OCI-M2 (cell line): ENCODE measurements at regions not wholly inside any gene's neighbourhood (a gene's known extent, or its start where the extent isn't known, plus 50 kb on each side); places are given as distances from the start of the nearest gene placed in this dataset.
"Not testable (repeated sequence)": the region's sequence is repeated elsewhere in the genome, so short reads cannot be mapped to it uniquely, and the experiment has no call there.

ENCODE experiments used
- DNase-seq: peaks from one replicate; lab custom pipeline; 2025; ENCODE audit not compliant: unreplicated experiment; lab: John Stamatoyannopoulos, UW

- DNase-seq: no peak
These were observed 274.7 kb upstream of the ID4 start for GRCh38 chr6:19562468-19562867.

DNA sequence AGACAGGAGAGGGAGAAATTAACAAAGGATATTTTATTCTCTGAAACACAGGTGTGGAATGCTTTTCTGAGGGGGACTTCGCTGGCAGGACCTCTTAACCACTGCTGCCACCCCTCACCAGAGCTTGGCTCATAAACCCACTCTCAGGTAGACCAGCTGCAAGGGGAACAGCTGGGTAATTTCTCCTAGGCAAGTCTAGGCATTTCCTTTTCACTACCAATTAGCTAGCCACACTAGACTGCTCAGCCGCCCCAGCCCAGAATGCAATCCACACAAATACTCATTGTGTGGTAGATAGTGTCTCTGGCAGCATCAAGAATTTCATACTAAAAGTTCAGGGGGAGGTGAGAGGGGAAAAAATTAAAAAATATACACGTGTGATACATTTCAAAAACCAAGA, 267.6 kb upstream of the ID4 start:
- DNase-seq: no peak

- no peak for DNase-seq
These were observed 266.0 kb upstream of the ID4 start for GRCh38 chr6:19571176-19571575.

DNA sequence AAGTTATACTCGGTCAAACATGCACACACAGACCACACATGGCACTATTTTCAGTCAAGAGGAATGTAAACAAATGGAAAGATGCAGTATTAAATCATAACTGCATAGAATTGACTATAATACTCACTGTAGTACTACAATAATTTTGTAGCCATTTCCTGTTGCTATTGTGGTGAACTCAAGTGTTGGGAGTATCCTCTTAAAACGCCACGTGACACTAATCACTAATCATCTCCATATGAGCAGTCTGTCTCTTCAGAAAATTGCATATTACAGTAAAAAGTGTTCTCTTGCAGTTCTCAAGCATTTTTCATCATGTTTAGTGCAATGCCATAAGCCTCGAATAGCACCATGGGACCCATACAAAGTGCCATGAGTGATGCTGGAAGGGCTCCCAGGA, 258.7 kb upstream of the ID4 start:
- DNase-seq: no peak

DNA sequence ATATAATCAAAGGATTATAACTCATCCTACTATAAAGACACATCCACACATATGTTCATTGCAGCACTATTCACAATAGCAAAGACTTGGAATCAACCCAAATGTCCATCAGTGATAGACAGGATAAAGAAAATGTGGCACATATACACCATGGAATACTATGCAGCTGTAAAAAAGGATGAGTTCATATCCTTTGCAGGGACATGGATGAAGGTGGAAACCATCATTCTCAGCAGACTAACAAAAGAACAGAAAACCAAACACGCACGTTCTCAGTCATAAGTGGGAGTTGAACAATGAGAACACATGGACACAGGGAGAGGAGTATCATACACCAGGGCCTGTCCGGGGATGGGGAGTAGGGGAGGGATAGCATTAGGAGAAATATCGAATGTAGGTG, 253.0 kb upstream of the ID4 start:
- not testable (repeated sequence) for DNase-seq

- DNase-seq: no peak
These were observed 249.8 kb upstream of the ID4 start for GRCh38 chr6:19587238-19587942.

DNA sequence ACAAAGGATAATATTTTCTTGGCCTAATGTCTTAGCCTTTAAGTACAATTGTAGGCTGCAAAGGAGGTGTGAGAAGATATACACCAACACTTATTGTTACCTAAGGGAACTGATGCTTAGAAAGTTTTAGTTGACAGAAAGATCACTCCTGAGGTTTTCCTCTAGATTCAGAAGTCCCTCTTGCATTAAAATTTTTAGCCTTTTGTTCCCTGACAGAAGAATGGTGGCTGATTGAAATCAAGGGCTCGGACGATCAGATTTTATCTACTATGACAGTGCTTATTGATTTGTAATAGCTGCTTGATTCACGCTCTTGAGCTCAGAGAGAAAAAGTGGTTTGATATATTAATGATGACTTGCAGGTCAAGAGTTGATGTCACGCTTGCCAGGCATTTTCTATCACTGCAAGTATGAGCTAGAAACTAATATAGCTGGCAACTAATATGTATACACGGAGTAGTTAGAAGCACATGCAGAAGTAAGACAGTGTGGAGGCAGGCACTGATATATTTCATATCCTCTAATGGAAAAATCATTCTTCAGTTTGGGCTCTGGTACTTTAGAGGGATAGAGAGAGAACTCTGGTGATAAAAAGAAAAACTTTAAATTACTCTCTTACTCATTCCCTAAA, 246.6 kb upstream of the ID4 start:
- DNase-seq: no peak

GRCh38 chr6:19597809-19598320, 239.3 kb upstream of the ID4 start:
- DNase-seq: no peak

- no peak for DNase-seq
These were observed 237.2 kb upstream of the ID4 start for GRCh38 chr6:19599796-19600464.

GRCh38 chr6:19602434-19603013, 234.6 kb upstream of the ID4 start:
- DNase-seq: no peak

GRCh38 chr6:19603721-19604120, 233.4 kb upstream of the ID4 start:
- DNase-seq: no peak

DNA sequence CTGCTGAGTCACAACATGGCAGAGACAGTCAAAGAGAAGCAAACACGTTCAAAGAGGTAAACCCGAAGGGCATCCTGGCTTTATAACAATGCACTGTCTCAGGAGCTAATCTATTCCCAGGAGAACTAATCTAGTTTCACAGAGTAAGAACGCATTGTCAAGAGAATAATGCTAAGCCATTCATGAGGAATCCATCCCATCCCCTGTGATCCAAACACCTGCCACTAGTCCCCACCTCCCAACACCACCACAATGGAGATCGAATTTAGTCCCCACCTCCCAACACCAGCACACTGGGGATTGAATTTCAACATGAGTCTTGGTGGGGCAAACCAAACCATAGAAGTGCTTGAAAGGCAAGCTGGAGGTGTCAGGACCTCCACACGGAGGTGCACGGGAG, 231.5 kb upstream of the ID4 start:
- no peak for DNase-seq

- no peak for DNase-seq
These were observed 228.6 kb upstream of the ID4 start for GRCh38 chr6:19608546-19608945.

- DNase-seq: no peak
These were observed 227.1 kb upstream of the ID4 start for GRCh38 chr6:19609972-19610641.

- DNase-seq: not testable (repeated sequence)
These were observed 224.3 kb upstream of the ID4 start for GRCh38 chr6:19612672-19613466.

GRCh38 chr6:19613678-19614077, 223.5 kb upstream of the ID4 start:
- no peak for DNase-seq

- no peak for DNase-seq
These were observed 221.1 kb upstream of the ID4 start for GRCh38 chr6:19616022-19616421.

DNA sequence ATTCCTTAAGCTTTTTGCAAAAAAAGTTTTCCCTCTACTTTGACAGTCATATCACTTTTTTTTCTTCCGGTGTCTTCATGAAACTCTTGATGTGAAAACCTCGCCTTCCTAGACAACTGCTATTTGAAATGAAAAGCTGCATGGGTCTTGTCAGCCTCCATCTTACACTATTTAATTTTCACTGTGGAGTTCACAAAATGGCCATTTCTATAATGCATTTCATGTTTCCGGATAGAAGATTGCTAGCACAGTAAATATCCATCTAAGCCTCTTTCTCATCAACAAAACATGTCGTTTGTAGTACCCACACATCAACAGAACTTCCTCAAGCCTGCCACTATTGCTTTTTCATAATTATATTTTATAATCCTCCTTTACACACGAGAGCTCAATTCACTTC, 204.9 kb upstream of the ID4 start:
- no peak for DNase-seq

DNA sequence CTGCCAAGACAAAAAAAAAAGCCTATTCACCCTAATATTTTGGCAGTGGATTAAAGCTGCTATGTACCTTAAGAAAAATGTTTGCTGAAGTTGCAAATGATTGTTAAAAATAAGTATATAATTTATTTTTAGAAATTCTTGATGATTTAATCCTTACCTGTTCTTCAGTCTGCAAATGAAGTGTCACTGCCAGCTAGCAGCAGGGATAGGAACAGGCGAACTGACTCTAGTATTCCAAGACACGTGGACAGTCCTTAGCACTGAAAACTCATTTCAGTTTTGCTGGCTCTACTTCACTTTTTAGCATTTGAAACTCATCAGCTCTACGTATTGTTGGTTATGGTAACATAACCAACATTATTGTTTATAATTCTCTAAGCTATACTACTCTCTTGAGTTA, 204.4 kb upstream of the ID4 start:
- no peak for DNase-seq

- DNase-seq: no peak
These were observed 201.4 kb upstream of the ID4 start for GRCh38 chr6:19635728-19636127.

GRCh38 chr6:19637010-19637409, 200.2 kb upstream of the ID4 start:
- no peak for DNase-seq
